Heart right ventricle (tissue), 16 donors: ENCODE measurements at regions not wholly inside any gene's neighbourhood (a gene's known extent, or its start where the extent isn't known, plus 50 kb on each side); places are given as distances from the start of the nearest gene placed in this dataset.

Experiments used
- ATAC-seq, 8 donors: fragments of 200-7000 bp; cut with Tn5 transposase; one replicate each; pipeline ENCODE4 v1.9.1; 2020; ENCODE audit warnings: mild to moderate bottlenecking in 8 of 8, moderate library complexity in 8 of 8, moderate number of reproducible peaks in 1 of 8
- DNase-seq, 2 donors: peaks; one replicate each; pipeline ENCODE4 v3.0.0-alpha.2; 2020
- H3K27ac ChIP-seq, 10 donors: fragments of 200-600 bp; sonication (generic) in 2 of 10; one replicate each; pipeline versions ENCODE4 v1.5.0 to v1.8.0; 2020 to 2022; ENCODE audit warnings: mild to moderate bottlenecking in 3 of 10
- H3K27me3 ChIP-seq, 7 donors: fragments of 200-600 bp; one replicate each; pipeline ENCODE4 v1.8.0; 2021 to 2022; ENCODE audit warnings: mild to moderate bottlenecking in 2 of 7
- H3K36me3 ChIP-seq, 9 donors: fragments of 200-600 bp; sonication (generic) in 1 of 9; one replicate each; pipeline versions ENCODE4 v1.5.0 to v1.8.0; 2020 to 2022; ENCODE audit warnings: mild to moderate bottlenecking in 2 of 9
- H3K4me1 ChIP-seq, 9 donors: fragments of 200-600 bp; sonication (generic) in 1 of 9; one replicate each; pipeline versions ENCODE4 v1.5.0 to v1.8.0; 2020 to 2022; ENCODE audit warnings: mild to moderate bottlenecking in 4 of 9
- H3K4me3 ChIP-seq, 10 donors: fragments of 200-600 bp; sonication (generic) in 2 of 10; one replicate each; pipeline versions ENCODE4 v1.5.0 to v1.8.0; 2020 to 2022; ENCODE audit warnings: mild to moderate bottlenecking in 7 of 10, moderate library complexity in 2 of 10
- H3K9me3 ChIP-seq, 11 donors: fragments of 200-600 bp in 10 of 11; sonication (generic) in 2 of 11; one replicate each; pipeline versions ENCODE4 v1.5.0 to v1.8.0; 2013 to 2022; ENCODE audit warnings: mild to moderate bottlenecking in 2 of 11, control low read depth in 1 of 11, moderate library complexity in 1 of 11
- WGBS, 2 donors: extraction: QIAGEN DNeasy Blood & Tissue Kit; methylation state at CpG; one replicate each; pipeline ENCODE4 v1.1.7; 2013; ENCODE audit warnings: inconsistent platforms in 1 of 2; 5-methylcytosine and 5-hydroxymethylcytosine counted together
- intact Hi-C, 10 donors: fragments of 100-400 bp; cut with DNase I; formaldehyde crosslinking; loops; one replicate each; pipeline versions ENCODE4 v1.11.1 to v1.14.2; 2022
- TF ChIP-seq, protein P1 (sequence below), 9 donors: fragments of 200-600 bp; sonication (generic) in 2 of 9; IDR thresholded peaks; one replicate each; pipeline versions ENCODE4 v1.5.0 to v1.8.0; 2021 to 2022; ENCODE audit warnings: antibody characterized with exemption in 9 of 9, mild to moderate bottlenecking in 5 of 9, moderate library complexity in 1 of 9
- donor health status: Arrhythmogenic right ventricular cardiomyopathy.
- donor health status: ischemic (EF 13 %, LVEDD 7.1; RV severe dilation, severe dysfunction).
- donor health status: healthy with polysubstance abuse.
- donor health status: DM: no; HTN: yes; CAD: no.
- donor health status: DM: no; HTN: no; CAD: no.
- donor health status: ischemic (EF 25% LVEDD 6.9; RV normal size, moderate dysfunction).
- donor health status: ischemic (EF 25% LVEDD 5.7; RV mildly dilated, moderate dysfunction).
- donor health status: healthy.
- donor health status: DM: yes; HTN: yes; CAD: no.
- donor health status: Ischemic cardiomyopathy.
- donor health status: ischemic (EF 35%, LVEDD 5.7; RV mildly dilated, moderate dysfunction).
- donor health status: nonischemic (EF 11% LVEDD 7.7; RV severe dilation, severe dysfunction).
- donor health status: DM: yes; HTN: yes; CAD: no.
- donor health status: PGD.
- donor health status: ischemic (EF 29% LVEDD 5.4; RV normal size, mild dysfunction).
- donor health status: nonischemic (EF 23%, LVEDD 6.1; RV moderate dilation, normal function).

DNA sequence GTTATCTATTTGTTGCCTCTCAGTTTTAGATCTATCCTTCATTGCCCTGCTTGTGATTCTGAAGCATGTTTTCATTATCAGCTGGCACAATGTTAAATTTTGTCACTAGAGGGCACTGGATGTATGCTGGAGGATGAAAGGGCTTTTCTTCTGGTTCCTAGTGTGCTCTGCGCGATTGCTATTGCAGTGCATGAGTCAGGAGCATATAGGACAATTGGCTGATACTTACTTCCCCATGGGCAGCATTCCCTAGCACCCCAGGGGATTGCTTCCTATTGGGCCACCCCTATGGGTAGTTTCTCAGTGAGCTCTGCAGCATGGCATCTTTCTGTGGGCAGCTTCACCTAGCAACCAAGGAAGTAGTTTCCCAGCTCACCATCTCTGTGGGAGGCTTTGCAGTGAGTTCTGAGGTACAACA is 280.3 kb upstream of the SYNCRIP start:
- intact Hi-C loops: loop anchor here in 6 of 10 donors (5.0 to 10.0 kb wide), 7 partner anchors 166 to 1104 kb away; partner anchors contain the start of gene HTR1E (in 2 of the 6)
- ATAC-seq (peak in 6 of 8 donors; percentile 29 to 69 (median 52)), DNase-seq (no peak)
- H3K27me3 ChIP-seq: no peaks in the 10 kb centered on the region
- no peaks in the 10 kb centered on the region for H3K4me1 ChIP-seq
- TF ChIP-seq, protein P1, sequence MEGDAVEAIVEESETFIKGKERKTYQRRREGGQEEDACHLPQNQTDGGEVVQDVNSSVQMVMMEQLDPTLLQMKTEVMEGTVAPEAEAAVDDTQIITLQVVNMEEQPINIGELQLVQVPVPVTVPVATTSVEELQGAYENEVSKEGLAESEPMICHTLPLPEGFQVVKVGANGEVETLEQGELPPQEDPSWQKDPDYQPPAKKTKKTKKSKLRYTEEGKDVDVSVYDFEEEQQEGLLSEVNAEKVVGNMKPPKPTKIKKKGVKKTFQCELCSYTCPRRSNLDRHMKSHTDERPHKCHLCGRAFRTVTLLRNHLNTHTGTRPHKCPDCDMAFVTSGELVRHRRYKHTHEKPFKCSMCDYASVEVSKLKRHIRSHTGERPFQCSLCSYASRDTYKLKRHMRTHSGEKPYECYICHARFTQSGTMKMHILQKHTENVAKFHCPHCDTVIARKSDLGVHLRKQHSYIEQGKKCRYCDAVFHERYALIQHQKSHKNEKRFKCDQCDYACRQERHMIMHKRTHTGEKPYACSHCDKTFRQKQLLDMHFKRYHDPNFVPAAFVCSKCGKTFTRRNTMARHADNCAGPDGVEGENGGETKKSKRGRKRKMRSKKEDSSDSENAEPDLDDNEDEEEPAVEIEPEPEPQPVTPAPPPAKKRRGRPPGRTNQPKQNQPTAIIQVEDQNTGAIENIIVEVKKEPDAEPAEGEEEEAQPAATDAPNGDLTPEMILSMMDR (IDR thresholded peaks at IDR 0.05): peak; percentile 12 to 66 (median 54)
- 0 to 1% methylated on average over 2 of the region's 2 CpGs for WGBS, 2 donors
- H3K4me3 ChIP-seq: no peak overlapping the region
- no peak overlapping the region for H3K27ac ChIP-seq
- H3K9me3 ChIP-seq: peaks cover 0 to 6% (median 0%) of the 10 kb centered on the region in 11 donors
- no peaks in the 10 kb centered on the region for H3K36me3 ChIP-seq

DNA sequence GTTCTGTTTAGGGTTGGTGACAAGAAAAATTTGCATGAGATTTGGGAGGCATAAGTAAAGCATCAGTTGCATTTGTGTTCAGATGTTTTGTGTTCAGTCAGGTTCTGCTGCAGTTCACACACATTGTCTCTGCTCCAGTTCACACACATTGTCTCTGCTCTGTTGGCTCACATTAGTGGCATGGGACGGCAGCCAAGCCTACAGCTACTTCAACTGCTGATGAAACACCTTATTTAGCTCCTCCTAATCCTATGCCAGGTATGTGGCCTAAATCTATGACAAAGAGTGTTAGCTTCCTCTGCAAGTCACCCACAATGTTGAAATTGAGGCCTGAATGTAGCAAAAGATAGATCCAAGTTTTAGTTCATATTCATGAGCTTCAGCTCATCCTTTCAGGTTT is 278.1 kb upstream of the SYNCRIP start:
- peaks cover 0 to 3% (median 0%) of the 10 kb centered on the region in 11 donors for H3K9me3 ChIP-seq
- intact Hi-C loops: loop anchor here in 6 of 10 donors (5.0 to 10.0 kb wide), 7 partner anchors 163 to 1107 kb away; partner anchors contain the start of gene HTR1E (in 2 of the 6)
- no peak overlapping the region for H3K27ac ChIP-seq
- no peaks in the 10 kb centered on the region for H3K27me3 ChIP-seq
- no peak overlapping the region for H3K4me3 ChIP-seq
- DNase-seq (peak; percentile 9 to 25), ATAC-seq (peak in 4 of 8 donors; percentile 51 to 65 (median 61))
- H3K4me1 ChIP-seq: no peaks in the 10 kb centered on the region
- TF ChIP-seq, protein P1 (IDR thresholded peaks at IDR 0.05): no peak
- WGBS, 2 donors: 25 to 33% methylated on average over 1 of the region's 1 CpG
- no peaks in the 10 kb centered on the region for H3K36me3 ChIP-seq

DNA sequence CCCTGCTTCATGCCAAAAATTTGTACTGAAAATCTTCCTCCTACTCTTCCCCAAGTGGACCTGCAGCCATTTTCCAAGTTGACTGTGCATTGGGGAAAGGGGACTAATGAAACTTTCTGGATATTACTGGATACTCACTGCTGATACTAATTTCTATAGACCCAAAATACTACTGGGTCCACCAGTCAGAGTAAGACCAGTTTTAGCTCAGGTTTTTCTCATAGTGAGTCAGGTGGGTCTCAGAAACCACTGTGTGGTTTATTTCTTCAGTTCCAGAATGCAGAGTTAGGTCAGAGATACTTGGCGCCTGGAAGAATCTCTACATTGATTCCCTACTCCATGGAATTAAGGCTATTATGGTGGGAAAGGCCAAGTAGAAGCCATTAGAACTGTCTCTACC is 274.8 kb upstream of the SYNCRIP start:
- WGBS, 2 donors: 92 to 94% methylated on average over 1 of the region's 1 CpG
- H3K36me3 ChIP-seq: no peaks in the 10 kb centered on the region
- ATAC-seq (no peak), DNase-seq (no peak)
- TF ChIP-seq, protein P1 (IDR thresholded peaks at IDR 0.05): no peak
- intact Hi-C loops: no loop called here
- no peaks in the 10 kb centered on the region for H3K4me1 ChIP-seq
- H3K4me3 ChIP-seq: no peak overlapping the region
- H3K9me3 ChIP-seq: no peaks in the 10 kb centered on the region
- no peak overlapping the region for H3K27ac ChIP-seq
- H3K27me3 ChIP-seq: no peaks in the 10 kb centered on the region

DNA sequence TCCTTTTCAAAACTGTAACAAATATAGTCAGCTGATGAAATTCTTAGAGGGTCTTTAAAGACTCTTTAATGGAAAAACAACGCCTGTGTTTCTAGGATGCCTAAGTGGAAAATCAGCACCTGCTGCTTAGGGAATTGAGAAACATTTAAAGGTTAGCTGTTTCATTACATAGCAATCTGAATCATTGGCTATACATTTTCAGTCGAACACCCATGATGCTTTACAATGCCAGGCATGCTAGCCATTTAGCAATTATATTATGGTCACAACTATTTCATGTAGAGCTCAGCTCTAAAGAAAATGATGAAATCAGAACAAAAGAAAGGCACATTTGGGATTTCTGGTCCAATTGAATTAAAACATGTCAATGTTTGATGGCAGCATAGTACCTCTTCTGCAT is 270.3 kb upstream of the SYNCRIP start:
- Histone ChIP-seq H3K4me1 (no peaks in the 10 kb centered on the region), H3K9me3 (peaks cover 0 to 6% (median 0%) of the 10 kb centered on the region in 11 donors), H3K4me3 (no peak overlapping the region), H3K36me3 (no peaks in the 10 kb centered on the region), H3K27me3 (no peaks in the 10 kb centered on the region), H3K27ac (no peak overlapping the region)
- WGBS, 2 donors: 68 to 75% methylated on average over 2 of the region's 2 CpGs
- intact Hi-C loops: no loop called here
- TF ChIP-seq, protein P1 (IDR thresholded peaks at IDR 0.05): no peak
- DNase-seq (no peak), ATAC-seq (no peak)
